AG04449 (cell line): ENCODE measurements at regions not wholly inside any gene's neighbourhood (a gene's known extent, or its start where the extent isn't known, plus 50 kb on each side); places are given as distances from the start of the nearest gene placed in this dataset.

Experiments
- CTCF ChIA-PET: fragments of 350-600 bp; formaldehyde crosslinking; extraction: SDS; loops from one replicate; lab custom pipeline; 2021; ENCODE audit warnings: antibody characterized with exemption; lab: Yijun Ruan, JAX
- POLR2A ChIA-PET: fragments of 400-600, 350-600 bp; formaldehyde crosslinking; extraction: SDS; loops from one replicate; lab custom pipeline; 2020; ENCODE audit warnings: antibody characterized with exemption, inconsistent platforms; lab: Yijun Ruan, JAX
- DNase-seq: peaks from one replicate; pipeline ENCODE4 v3.0.0-alpha.2; 2010; ENCODE audit warnings: low read depth, low spot score
- H3K4me3 ChIP-seq: 2 replicates; pipeline ENCODE4 v1.5.1; 2011; ENCODE audit warnings: low read depth, mild to moderate bottlenecking, control low read depth, low read length
- CTCF ChIP-seq: IDR thresholded peaks from one replicate; pipeline ENCODE4 v1.5.1; 2011; ENCODE audit warnings: mild to moderate bottlenecking, moderate library complexity, low read length, control low read depth, inconsistent platforms; ENCODE audit not compliant: insufficient read depth; ENCODE audit errors: missing control alignments

GRCh38 chr12:74689071-74689655 lies 151.5 kb downstream of the ATXN7L3B start:
- peak; percentile 34 for TF ChIP-seq CTCF
- no peak overlapping the region for H3K4me3 ChIP-seq
- POLR2A ChIA-PET = no interaction called here
- DNase-seq = peak; percentile 33
- CTCF ChIA-PET = interaction anchor here (0.7 to 3.7 kb wide), 25 partner anchors 9 to 822 kb away, joined by 3 to 16 read pairs (median 4); partner anchors contain the start of genes CAPS2 and GLIPR1L1

GRCh38 chr12:74689929-74690328 lies 152.3 kb downstream of the ATXN7L3B start:
- ChIA-PET POLR2A (no interaction called here), CTCF (interaction anchor here (0.9 to 3.7 kb wide), 15 partner anchors 8 to 821 kb away, joined by 3 to 16 read pairs (median 6); partner anchors contain the start of gene CAPS2)
- H3K4me3 ChIP-seq = no peak overlapping the region
- no peak for DNase-seq
- no peak for TF ChIP-seq CTCF

- no peak for DNase-seq
- no peak for TF ChIP-seq CTCF
- no peak overlapping the region for H3K4me3 ChIP-seq
- ChIA-PET CTCF (no interaction called here), POLR2A (no interaction called here)
Observed at GRCh38 chr12:74719447-74719846, 181.8 kb downstream of the ATXN7L3B start.

- no peak for TF ChIP-seq CTCF
- no peak overlapping the region for H3K4me3 ChIP-seq
- no peak for DNase-seq
- ChIA-PET CTCF (no interaction called here), POLR2A (no interaction called here)
Observed at GRCh38 chr12:74722709-74723108, 185.1 kb downstream of the ATXN7L3B start.

GRCh38 chr12:74725154-74725553 lies 187.5 kb downstream of the ATXN7L3B start:
- no peak for TF ChIP-seq CTCF
- DNase-seq = peak; percentile 38

GRCh38 chr12:74728006-74728405 lies 190.4 kb downstream of the ATXN7L3B start:
- TF ChIP-seq CTCF = no peak
- no peak for DNase-seq
- CTCF ChIA-PET = no interaction called here
- POLR2A ChIA-PET = no interaction called here
- no peak overlapping the region for H3K4me3 ChIP-seq

More at GRCh38 chr12:74725154-74725553, 187.5 kb downstream of the ATXN7L3B start:
- ChIA-PET POLR2A (no interaction called here), CTCF (no interaction called here)
- no peak overlapping the region for H3K4me3 ChIP-seq
